ENCODE measurements at regions not wholly inside any gene's neighbourhood (a gene's known extent, or its start where the extent isn't known, plus 50 kb on each side); places are given as distances from the start of the nearest gene placed in this dataset.

GRCh38 chr12:114779186-114779585 lies 95.2 kb upstream of the TBX3 start:
- TF ChIP-seq CTCF (conservative IDR thresholded peaks at IDR 0.05; ENCODE audit: low read depth, low read length) (no peak), EZH2 (IDR thresholded peaks at IDR 0.05; ENCODE audit: low read length, unreplicated experiment) (no peak), EZH2phosphoT487 (IDR thresholded peaks at IDR 0.05; ENCODE audit: borderline replicate concordance, low read length) (no peak)
